ENCODE measurements at regions not wholly inside any gene's neighbourhood (a gene's known extent, or its start where the extent isn't known, plus 50 kb on each side); places are given as distances from the start of the nearest gene placed in this dataset.

DNA sequence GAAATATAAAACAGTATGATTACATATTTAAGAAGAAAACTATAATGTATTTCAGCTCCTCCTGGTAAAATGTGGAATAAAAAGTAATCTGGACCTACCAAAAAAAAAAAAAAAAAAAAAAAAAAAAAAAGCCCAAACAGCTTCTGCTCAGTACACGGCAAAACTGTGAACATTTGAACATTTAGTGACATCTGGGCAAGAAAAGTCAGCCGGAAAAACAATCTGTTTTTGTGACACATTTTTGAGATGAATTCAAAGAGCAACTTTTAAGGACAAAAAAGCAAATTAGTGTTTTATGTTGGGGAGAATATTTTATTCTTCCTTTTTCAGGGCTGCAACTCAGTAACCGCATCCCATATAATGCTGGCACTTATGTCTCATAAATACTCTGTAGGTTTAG is 649.7 kb upstream of the KCNMB2 start:
- no peak for TF ChIP-seq EZH2phosphoT487 (IDR thresholded peaks at IDR 0.05; ENCODE audit: low read length)
- TF ChIP-seq EZH2 (optimal IDR thresholded peaks at IDR 0.05; ENCODE audit: low read depth, low read length) = no peak
- no peak for TF ChIP-seq CTCF (IDR thresholded peaks at IDR 0.05; ENCODE audit: low read length)
- H3K9ac ChIP-seq (ENCODE audit: low read length) = no peak overlapping the region
- H3F3A ChIP-seq (ENCODE audit: insufficient read depth, low read length) = no peaks in the 10 kb centered on the region
- no peaks in the 10 kb centered on the region for H3K79me2 ChIP-seq (ENCODE audit: low read length)
- no peaks in the 10 kb centered on the region for H4K20me1 ChIP-seq (ENCODE audit: insufficient read depth, low read length)
- H3K27ac ChIP-seq (ENCODE audit: low read length) = no peak overlapping the region
- no peaks in the 10 kb centered on the region for H3K9me2 ChIP-seq (replicated peaks; ENCODE audit: insufficient read depth, low read length)
- no peaks in the 10 kb centered on the region for H3K9me3 ChIP-seq (replicated peaks; ENCODE audit: insufficient read depth, low read length)
- no peaks in the 10 kb centered on the region for H3K36me3 ChIP-seq (replicated peaks; ENCODE audit: insufficient read depth, low read length)
- no peak overlapping the region for H3K4me2 ChIP-seq (ENCODE audit: low read depth, low read length)
- H3K4me1 ChIP-seq (ENCODE audit: low read length) = no peaks in the 10 kb centered on the region
- no peak overlapping the region for H3K4me3 ChIP-seq (ENCODE audit: low read length)
- no peak overlapping the region for H2AFZ ChIP-seq (ENCODE audit: low read length)
- no peak for DNase-seq
- no peaks in the 10 kb centered on the region for H3K27me3 ChIP-seq (replicated peaks; ENCODE audit: insufficient read depth, low read length)

DNA sequence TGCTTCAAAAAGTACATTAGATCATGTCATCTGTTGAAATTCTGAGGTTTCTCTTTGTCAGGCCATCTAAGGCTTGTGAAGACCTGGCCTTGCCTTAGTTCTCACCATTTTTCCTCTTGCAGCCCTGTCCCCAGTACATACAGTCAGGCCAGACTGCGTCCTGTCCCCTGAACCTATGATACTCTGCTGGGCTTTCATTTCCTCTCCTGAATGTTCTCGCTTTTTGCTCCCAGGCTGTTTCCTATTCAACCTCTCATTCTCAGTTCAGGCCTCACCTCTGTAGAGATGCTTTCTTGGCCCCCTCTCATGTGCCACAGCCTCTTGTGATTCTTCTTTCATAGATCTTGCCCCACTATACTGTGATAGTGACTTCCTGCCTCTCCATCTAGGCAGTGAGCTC is 648.8 kb upstream of the KCNMB2 start:
- Histone ChIP-seq H4K20me1 (ENCODE audit: insufficient read depth, low read length) (no peaks in the 10 kb centered on the region), H3K9me3 (replicated peaks; ENCODE audit: insufficient read depth, low read length) (no peaks in the 10 kb centered on the region), H3K4me2 (ENCODE audit: low read depth, low read length) (no peak overlapping the region), H3K9me2 (replicated peaks; ENCODE audit: insufficient read depth, low read length) (no peaks in the 10 kb centered on the region), H3K9ac (ENCODE audit: low read length) (no peak overlapping the region), H3K36me3 (replicated peaks; ENCODE audit: insufficient read depth, low read length) (no peaks in the 10 kb centered on the region), H2AFZ (ENCODE audit: low read length) (no peak overlapping the region), H3K27me3 (replicated peaks; ENCODE audit: insufficient read depth, low read length) (no peaks in the 10 kb centered on the region), H3K79me2 (ENCODE audit: low read length) (no peaks in the 10 kb centered on the region), H3F3A (ENCODE audit: insufficient read depth, low read length) (no peaks in the 10 kb centered on the region), H3K4me3 (ENCODE audit: low read length) (no peak overlapping the region), H3K27ac (ENCODE audit: low read length) (no peak overlapping the region), H3K4me1 (ENCODE audit: low read length) (no peaks in the 10 kb centered on the region)
- no peak for DNase-seq
- TF ChIP-seq CTCF (IDR thresholded peaks at IDR 0.05; ENCODE audit: low read length) = no peak

GRCh38 chr3:177889161-177889560 is 647.1 kb upstream of the KCNMB2 start:
- Histone ChIP-seq H3K9ac (ENCODE audit: low read length) (no peak overlapping the region), H3K4me3 (ENCODE audit: low read length) (no peak overlapping the region), H3K27ac (ENCODE audit: low read length) (no peak overlapping the region), H3K36me3 (replicated peaks; ENCODE audit: insufficient read depth, low read length) (no peaks in the 10 kb centered on the region), H3K9me3 (replicated peaks; ENCODE audit: insufficient read depth, low read length) (no peaks in the 10 kb centered on the region), H3K79me2 (ENCODE audit: low read length) (no peaks in the 10 kb centered on the region), H2AFZ (ENCODE audit: low read length) (no peak overlapping the region), H3K9me2 (replicated peaks; ENCODE audit: insufficient read depth, low read length) (no peaks in the 10 kb centered on the region), H3K4me1 (ENCODE audit: low read length) (no peaks in the 10 kb centered on the region), H3K27me3 (replicated peaks; ENCODE audit: insufficient read depth, low read length) (no peaks in the 10 kb centered on the region), H4K20me1 (ENCODE audit: insufficient read depth, low read length) (no peaks in the 10 kb centered on the region), H3K4me2 (ENCODE audit: low read depth, low read length) (no peak overlapping the region), H3F3A (ENCODE audit: insufficient read depth, low read length) (no peaks in the 10 kb centered on the region)
- TF ChIP-seq CTCF (IDR thresholded peaks at IDR 0.05; ENCODE audit: low read length) = no peak
- no peak for TF ChIP-seq EZH2phosphoT487 (IDR thresholded peaks at IDR 0.05; ENCODE audit: low read length)
- TF ChIP-seq EZH2 (optimal IDR thresholded peaks at IDR 0.05; ENCODE audit: low read depth, low read length) = no peak
- DNase-seq = no peak

All from MM.1S (cell line).